Epidermal melanocyte (primary cell): ENCODE measurements at regions not wholly inside any gene's neighbourhood (a gene's known extent, or its start where the extent isn't known, plus 50 kb on each side); places are given as distances from the start of the nearest gene placed in this dataset.

Source experiments
- DNase-seq: peaks from one replicate; pipeline ENCODE4 v3.0.0; 2011; ENCODE audit warnings: low spot score; ENCODE audit not compliant: insufficient read length

GRCh38 chr2:8408560-8409460 lies 273.0 kb upstream of the ID2 start:
- no peak for DNase-seq

- no peak for DNase-seq
Measured at GRCh38 chr2:8409461-8410260, 272.2 kb upstream of the ID2 start.

- DNase-seq = no peak
Measured at GRCh38 chr2:8412082-8412481, 269.8 kb upstream of the ID2 start.

DNA sequence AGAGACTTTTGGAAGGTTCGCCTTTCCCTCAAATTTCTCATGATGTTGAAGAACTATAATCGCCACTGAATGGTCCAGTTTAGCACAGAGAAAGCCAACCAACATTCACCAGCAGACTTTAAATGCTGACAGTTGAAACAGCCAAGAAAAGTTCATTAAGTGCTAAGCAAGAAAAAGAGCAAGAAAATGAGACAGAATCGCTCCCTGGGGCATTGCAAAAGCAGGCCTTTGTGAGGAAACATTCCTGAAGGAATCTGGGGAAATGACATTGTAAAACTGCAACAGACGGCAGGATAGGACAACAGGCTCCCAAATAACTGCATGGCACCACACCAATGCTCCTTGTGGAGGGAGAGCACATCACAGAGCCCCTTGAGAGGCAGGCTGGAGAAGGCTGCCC lies 269.3 kb upstream of the ID2 start:
- no peak for DNase-seq

GRCh38 chr2:8413589-8414135 lies 268.2 kb upstream of the ID2 start:
- DNase-seq = no peak

GRCh38 chr2:8414946-8415879 lies 266.6 kb upstream of the ID2 start:
- no peak for DNase-seq

DNA sequence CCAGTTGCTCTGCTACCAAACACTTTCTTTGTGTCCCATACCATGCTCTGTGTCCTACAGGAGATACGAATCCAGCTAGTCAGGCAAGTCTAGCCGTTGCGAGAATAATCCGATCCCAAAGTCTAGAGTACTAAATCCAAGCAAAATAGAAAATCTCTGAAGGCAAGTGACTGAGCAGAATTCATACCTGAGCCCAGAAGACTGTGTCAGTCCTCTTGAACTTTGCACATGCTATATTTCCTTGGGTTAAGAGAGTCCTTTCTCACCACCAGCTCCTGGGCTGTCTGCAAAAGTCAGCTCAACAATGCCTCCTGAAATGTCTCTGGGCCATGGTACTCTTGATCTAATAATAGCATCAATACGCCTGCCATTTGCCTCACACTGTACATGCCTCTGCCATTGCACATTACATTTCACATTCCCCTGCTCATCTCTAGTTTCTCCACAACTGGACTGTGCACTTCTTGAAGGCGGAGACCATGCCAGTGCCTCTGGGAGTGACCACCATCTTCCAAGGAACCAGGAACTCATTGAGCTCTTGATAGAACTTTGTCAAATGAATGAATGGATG lies 265.8 kb upstream of the ID2 start:
- no peak for DNase-seq

GRCh38 chr2:8416849-8417832 lies 264.7 kb upstream of the ID2 start:
- DNase-seq = no peak

DNA sequence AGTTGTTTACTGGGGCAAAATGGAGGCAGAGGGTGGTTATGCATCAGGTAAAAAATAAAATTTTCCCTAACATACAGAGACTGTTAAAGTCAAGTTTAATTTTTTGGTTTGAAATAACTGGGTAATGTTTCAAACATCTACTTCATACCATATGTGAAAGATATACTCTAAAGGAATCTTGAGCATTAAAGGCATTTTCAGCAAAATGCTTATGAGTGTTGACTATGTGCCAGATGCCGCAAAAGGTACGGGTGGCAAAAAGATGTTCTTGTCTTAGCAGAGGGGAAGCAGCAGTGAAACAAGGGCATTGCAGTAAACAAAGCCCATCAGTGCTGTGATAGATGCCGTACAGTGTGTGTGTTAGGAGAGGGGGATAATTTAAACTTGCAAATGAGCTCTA lies 263.1 kb upstream of the ID2 start:
- DNase-seq = no peak

DNA sequence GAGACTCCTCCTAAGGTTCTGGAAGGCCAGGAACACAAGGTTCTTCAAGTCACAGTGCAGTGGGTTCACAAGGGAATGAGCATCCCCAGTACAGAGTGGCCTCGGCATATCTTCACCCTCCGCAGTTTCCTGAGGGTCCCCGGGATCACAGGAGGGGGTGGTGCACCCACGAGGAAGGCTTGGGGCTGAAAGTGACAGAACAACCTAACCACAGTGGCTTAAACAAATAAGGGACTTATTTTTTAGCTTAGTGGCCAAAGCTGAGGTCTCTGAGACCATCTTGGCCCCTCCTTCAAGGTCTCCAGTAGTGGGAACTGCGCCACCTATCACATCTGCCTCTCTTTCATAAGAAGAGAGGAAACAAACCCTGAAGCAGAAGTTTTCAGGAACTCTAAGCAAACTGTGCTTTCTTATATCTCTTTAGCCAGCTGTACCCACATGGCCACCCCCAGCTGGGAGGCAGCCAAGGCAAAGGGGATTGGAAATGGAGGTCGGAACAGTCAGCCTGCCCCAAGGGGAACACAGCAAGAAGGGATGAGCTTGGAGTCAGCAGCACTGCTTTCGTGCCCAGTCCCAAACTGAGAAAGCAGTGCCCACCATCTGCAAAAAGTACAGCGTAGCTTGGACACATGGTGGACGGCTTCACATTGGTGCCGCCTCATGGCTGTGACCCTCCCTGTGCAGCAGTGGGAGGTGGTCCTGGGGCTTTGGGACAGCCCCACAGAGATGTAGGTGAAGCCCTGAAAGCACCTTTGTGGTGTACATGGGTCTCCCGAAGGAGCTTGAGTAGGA lies 260.0 kb upstream of the ID2 start:
- DNase-seq = no peak

DNA sequence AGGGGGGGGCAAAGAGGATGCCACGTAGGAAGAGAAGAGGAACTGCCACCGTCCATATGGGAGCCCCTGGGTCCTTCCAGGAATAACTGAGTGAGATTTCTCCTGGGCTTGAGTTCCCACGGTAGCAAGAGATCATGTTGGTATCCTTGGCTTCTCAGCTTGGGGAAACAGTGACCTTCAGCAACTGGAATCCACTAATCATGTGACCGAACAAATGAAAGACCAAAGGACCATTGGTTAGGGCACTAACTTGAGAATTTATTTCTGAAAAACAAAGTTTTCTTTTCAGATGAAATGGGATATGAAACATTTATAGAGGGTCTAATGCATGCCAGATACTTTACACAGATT lies 259.4 kb upstream of the ID2 start:
- no peak for DNase-seq

DNA sequence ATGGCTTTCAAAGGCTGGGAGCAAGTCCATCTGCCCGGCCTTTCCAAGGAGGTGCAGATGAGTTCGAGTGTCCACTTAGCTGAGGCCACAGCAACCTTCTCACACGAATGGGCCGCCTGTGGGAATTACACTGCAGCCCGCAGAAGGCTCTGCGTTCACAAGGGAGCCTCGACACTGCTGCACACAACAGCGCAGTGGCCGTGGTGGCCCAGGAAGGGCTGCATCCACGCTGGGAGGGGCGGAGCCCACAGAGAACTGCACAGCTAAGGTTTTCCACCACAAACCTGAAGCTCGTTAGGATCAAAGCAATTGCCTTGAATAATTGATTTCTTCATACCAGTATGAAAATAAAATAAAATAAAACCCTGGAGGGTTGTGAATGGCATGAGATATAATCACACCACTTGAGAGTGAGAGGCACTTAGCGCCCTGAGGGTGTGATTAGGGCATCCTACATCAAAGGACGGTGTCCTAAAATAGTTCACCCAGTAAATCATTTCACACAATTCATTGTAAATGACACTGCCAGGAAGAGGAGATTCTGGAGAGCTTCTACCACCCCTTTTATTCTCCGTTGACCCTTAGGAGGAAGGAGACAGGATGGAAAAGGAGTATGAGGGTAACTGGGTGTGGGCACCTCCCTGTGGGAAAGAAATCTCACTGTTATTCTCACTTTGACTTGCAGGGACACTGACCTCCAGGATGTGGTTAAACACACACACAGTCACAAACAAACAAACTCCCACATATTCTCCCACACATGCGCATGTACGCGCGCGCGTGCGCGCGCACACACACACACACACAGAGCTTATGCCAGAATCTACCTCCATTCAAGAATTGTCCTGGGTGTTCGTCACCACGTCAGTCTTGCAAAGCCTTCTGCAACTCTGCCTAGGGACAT lies 256.6 kb upstream of the ID2 start:
- DNase-seq = no peak

GRCh38 chr2:8426550-8426949 lies 255.3 kb upstream of the ID2 start:
- DNase-seq = no peak

- no peak for DNase-seq
Measured at GRCh38 chr2:8427211-8427610, 254.6 kb upstream of the ID2 start.

GRCh38 chr2:8430628-8431027 lies 251.2 kb upstream of the ID2 start:
- DNase-seq = no peak

GRCh38 chr2:8431446-8432125 lies 250.3 kb upstream of the ID2 start:
- DNase-seq = no peak

DNA sequence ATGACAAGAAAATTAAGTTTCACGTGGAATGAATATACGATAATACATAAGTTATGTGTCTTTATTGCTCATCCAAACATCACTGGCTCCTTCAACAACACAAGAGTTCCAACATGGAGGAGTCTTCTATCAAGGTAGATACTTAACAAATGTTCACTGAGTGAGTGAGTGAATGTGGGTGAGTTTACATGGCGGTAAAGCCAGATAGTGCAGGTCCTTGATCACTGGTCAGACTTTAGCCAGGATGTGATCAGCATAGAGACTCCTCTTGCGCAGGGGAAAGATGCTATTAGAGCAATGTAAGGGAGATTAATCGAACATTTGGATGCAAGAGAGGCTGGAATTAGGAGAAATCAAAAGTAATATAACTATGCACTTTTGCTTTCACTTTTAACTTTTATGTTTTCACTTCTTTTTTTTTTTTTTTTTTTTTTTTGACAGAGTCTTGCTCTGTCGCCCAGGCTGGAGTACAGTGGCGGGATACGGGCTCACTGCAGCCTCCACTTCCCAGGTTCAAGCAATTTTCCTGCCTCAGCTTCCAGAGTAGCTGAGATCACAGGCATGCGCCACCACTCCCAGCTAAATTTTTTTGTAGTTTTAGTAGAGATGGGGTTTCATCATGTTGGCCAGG lies 249.0 kb upstream of the ID2 start:
- no peak for DNase-seq
